Neural crest cell (in vitro differentiated cells): ENCODE measurements at regions not wholly inside any gene's neighbourhood (a gene's known extent, or its start where the extent isn't known, plus 50 kb on each side); places are given as distances from the start of the nearest gene placed in this dataset.
"Not testable (repeated sequence)": the region's sequence is repeated elsewhere in the genome, so short reads cannot be mapped to it uniquely, and the experiment has no call there.

Experiments
- DNase-seq: peaks from one replicate; pipeline ENCODE4 v3.0.0; 2021; ENCODE audit warnings: low read depth, mixed read lengths, low spot score
- H3K27ac Mint-ChIP-seq: one replicate; pipeline ENCODE4 v1.8.0; 2021; ENCODE audit warnings: mild to moderate bottlenecking, mixed read lengths; ENCODE audit not compliant: unreplicated experiment
- H3K27me3 Mint-ChIP-seq: 2 replicates; pipeline ENCODE4 v1.8.0; 2021; ENCODE audit warnings: low read depth, mild to moderate bottlenecking, mixed read lengths
- H3K36me3 Mint-ChIP-seq: 2 replicates; pipeline ENCODE4 v1.8.0; 2021; ENCODE audit warnings: low read depth, mild to moderate bottlenecking, mixed read lengths
- H3K4me1 Mint-ChIP-seq: 2 replicates; pipeline ENCODE4 v1.8.0; 2021; ENCODE audit warnings: mixed read lengths
- H3K4me3 Mint-ChIP-seq: one replicate; pipeline ENCODE4 v1.8.0; 2021; ENCODE audit warnings: mild to moderate bottlenecking, mixed read lengths
- H3K9me3 Mint-ChIP-seq: 2 replicates; pipeline ENCODE4 v1.8.0; 2021; ENCODE audit warnings: mixed read lengths
- CTCF ChIP-seq: fragments of 200-600 bp; sonication (generic); conservative IDR thresholded peaks from 2 replicates; pipeline ENCODE4 v1.5.0; 2021; ENCODE audit warnings: antibody characterized with exemption, mild to moderate bottlenecking

GRCh38 chr2:181737302-181737701 lies 57.0 kb upstream of the NEUROD1 start:
- H3K27me3 Mint-ChIP-seq, DNase-seq, H3K4me3 Mint-ChIP-seq, H3K9me3 Mint-ChIP-seq, H3K4me1 Mint-ChIP-seq, H3K27ac Mint-ChIP-seq: not testable (repeated sequence)
- peaks cover 12% of the 10 kb centered on the region for H3K36me3 Mint-ChIP-seq

DNA sequence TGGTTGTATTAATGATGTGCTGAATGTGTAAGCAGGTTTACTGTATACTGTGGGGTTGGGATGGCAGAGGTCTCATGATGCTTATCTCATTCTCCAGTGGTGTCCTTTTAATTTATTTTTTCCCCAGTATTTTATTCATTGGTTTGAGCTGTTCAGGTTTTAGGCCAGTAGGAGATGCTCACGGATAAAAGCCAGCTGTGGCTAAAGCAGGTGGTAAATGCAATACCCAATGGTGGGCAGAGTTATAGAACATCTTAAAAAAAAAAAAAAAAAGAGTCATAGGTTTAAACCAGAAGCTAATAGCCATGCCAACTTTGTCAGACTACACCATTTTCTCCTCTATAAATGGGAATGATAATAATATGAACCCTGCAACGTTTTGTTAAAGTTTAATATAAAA lies 57.8 kb upstream of the NEUROD1 start:
- no peak overlapping the region for H3K27ac Mint-ChIP-seq
- H3K4me3 Mint-ChIP-seq: no peak overlapping the region
- H3K9me3 Mint-ChIP-seq: no peaks in the 10 kb centered on the region
- no peak for DNase-seq
- peaks cover 12% of the 10 kb centered on the region for H3K36me3 Mint-ChIP-seq
- H3K27me3 Mint-ChIP-seq: no peaks in the 10 kb centered on the region
- peaks cover 6% of the 10 kb centered on the region for H3K4me1 Mint-ChIP-seq
- peak; percentile 26 for TF ChIP-seq CTCF

GRCh38 chr2:181738563-181738962 lies 58.2 kb upstream of the NEUROD1 start:
- peaks cover 10% of the 10 kb centered on the region for H3K4me1 Mint-ChIP-seq
- no peaks in the 10 kb centered on the region for H3K27me3 Mint-ChIP-seq
- H3K27ac Mint-ChIP-seq: no peak overlapping the region
- H3K4me3 Mint-ChIP-seq: no peak overlapping the region
- no peak for DNase-seq
- no peaks in the 10 kb centered on the region for H3K9me3 Mint-ChIP-seq
- no peak for TF ChIP-seq CTCF
- peaks cover 12% of the 10 kb centered on the region for H3K36me3 Mint-ChIP-seq

GRCh38 chr2:181741756-181742155 lies 61.4 kb upstream of the NEUROD1 start:
- H3K27ac Mint-ChIP-seq: no peak overlapping the region

DNA sequence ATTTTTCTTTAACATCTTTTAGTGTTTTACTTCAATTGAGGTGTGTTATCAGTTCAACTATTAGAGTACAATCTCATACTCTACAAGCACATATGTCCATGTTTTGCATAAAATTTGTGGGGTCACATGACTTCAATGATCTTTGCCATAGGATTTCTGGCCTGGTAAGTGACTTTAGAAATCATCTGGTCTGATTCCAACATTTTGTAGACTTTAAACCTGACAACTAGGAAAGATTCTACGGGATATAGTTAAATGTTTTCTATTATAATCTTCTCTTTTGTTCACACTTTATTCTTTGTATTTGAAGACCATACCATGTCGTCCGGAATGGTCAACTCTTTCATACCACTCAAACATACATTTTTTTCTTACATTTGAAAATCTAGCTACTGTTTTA lies 62.0 kb upstream of the NEUROD1 start:
- Mint-ChIP-seq H3K36me3 (peaks cover 5% of the 10 kb centered on the region), H3K27me3 (no peaks in the 10 kb centered on the region), H3K4me1 (peaks cover 17% of the 10 kb centered on the region), H3K4me3 (no peak overlapping the region), H3K9me3 (peaks cover 4% of the 10 kb centered on the region), H3K27ac (no peak overlapping the region)
- no peak for TF ChIP-seq CTCF
- DNase-seq: no peak

More at GRCh38 chr2:181741756-181742155, 61.4 kb upstream of the NEUROD1 start:
- Mint-ChIP-seq H3K4me1 (peaks cover 17% of the 10 kb centered on the region), H3K9me3 (peaks cover under 1% of the 10 kb centered on the region), H3K36me3 (peaks cover 4% of the 10 kb centered on the region), H3K4me3 (no peak overlapping the region), H3K27me3 (no peaks in the 10 kb centered on the region)
- no peak for DNase-seq
- TF ChIP-seq CTCF: no peak

DNA sequence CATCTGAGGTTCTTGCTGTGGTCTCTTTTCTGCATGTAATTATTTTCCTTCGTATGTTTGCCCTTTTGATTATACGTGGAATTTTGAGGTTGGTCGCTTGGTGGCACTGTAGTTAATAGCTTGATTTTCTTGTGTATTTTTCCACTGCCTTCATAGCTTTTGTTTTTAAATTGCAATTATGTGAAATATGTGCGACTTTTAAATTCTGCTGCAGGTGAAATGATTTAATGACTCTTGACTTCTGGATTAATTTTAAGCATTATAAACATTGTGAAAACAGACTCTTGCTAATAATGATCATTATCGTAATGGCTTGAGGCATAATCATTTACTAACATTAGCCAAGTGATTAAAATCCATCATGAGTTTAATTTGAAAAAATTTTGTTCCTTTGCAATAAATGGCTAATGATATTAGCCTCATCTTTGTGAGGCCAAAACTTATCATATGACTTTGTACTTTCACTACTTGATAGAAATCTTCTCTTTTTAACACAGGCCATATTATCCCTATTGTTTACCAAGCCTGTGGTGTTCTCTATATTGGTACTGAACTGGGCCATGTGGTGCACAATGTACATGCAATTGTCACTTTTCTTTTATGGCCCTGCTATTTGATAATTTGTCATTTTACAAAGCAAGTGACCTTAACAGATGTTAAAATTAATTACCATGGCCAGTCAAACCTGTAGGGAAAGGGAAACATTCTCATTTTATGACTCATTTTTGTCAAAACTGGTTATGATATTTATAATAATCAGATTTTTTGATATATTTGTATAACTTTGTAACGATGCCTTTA lies 62.8 kb upstream of the NEUROD1 start:
- peak overlapping the region; percentile 2 for H3K4me3 Mint-ChIP-seq
- no peaks in the 10 kb centered on the region for H3K27me3 Mint-ChIP-seq
- H3K27ac Mint-ChIP-seq: no peak overlapping the region
- H3K4me1 Mint-ChIP-seq: peaks cover 17% of the 10 kb centered on the region
- H3K9me3 Mint-ChIP-seq: peaks cover 7% of the 10 kb centered on the region
- peak; percentile 79 for TF ChIP-seq CTCF
- H3K36me3 Mint-ChIP-seq: peaks cover 8% of the 10 kb centered on the region
- DNase-seq: peak; percentile 40
